Osteocyte (in vitro differentiated cells): ENCODE measurements at regions not wholly inside any gene's neighbourhood (a gene's known extent, or its start where the extent isn't known, plus 50 kb on each side); places are given as distances from the start of the nearest gene placed in this dataset.

ENCODE experiments used
- DNase-seq: peaks from one replicate; pipeline ENCODE4 v3.0.0; 2021; ENCODE audit warnings: mixed read lengths; ENCODE audit not compliant: unreplicated experiment; ENCODE audit errors: extremely low spot score
- H3K27ac Mint-ChIP-seq: one replicate; pipeline ENCODE4 v1.8.0; 2021; ENCODE audit warnings: mild to moderate bottlenecking, mixed read lengths; ENCODE audit not compliant: unreplicated experiment
- H3K27me3 Mint-ChIP-seq: one replicate; pipeline ENCODE4 v1.8.0; 2021; ENCODE audit warnings: mixed read lengths; ENCODE audit not compliant: unreplicated experiment
- H3K36me3 Mint-ChIP-seq: one replicate; pipeline ENCODE4 v1.8.0; 2021; ENCODE audit warnings: mixed read lengths; ENCODE audit not compliant: unreplicated experiment
- H3K4me1 Mint-ChIP-seq: one replicate; pipeline ENCODE4 v1.8.0; 2021; ENCODE audit warnings: mixed read lengths; ENCODE audit not compliant: unreplicated experiment
- H3K4me3 Mint-ChIP-seq: one replicate; pipeline ENCODE4 v1.8.0; 2021; ENCODE audit warnings: mild to moderate bottlenecking, moderate library complexity, mixed read lengths; ENCODE audit not compliant: unreplicated experiment
- H3K9me3 Mint-ChIP-seq: one replicate; pipeline ENCODE4 v1.8.0; 2021; ENCODE audit warnings: mixed read lengths; ENCODE audit not compliant: unreplicated experiment
- TF ChIP-seq, protein P1 (sequence below): fragments of 200-600 bp; sonication (generic); IDR thresholded peaks from 2 replicates; pipeline ENCODE4 v1.5.0; 2021; ENCODE audit warnings: antibody characterized with exemption, mild to moderate bottlenecking, moderate library complexity

GRCh38 chr5:92353107-92354030 is 970.3 kb upstream of the ARRDC3 start:
- TF ChIP-seq, protein P1, sequence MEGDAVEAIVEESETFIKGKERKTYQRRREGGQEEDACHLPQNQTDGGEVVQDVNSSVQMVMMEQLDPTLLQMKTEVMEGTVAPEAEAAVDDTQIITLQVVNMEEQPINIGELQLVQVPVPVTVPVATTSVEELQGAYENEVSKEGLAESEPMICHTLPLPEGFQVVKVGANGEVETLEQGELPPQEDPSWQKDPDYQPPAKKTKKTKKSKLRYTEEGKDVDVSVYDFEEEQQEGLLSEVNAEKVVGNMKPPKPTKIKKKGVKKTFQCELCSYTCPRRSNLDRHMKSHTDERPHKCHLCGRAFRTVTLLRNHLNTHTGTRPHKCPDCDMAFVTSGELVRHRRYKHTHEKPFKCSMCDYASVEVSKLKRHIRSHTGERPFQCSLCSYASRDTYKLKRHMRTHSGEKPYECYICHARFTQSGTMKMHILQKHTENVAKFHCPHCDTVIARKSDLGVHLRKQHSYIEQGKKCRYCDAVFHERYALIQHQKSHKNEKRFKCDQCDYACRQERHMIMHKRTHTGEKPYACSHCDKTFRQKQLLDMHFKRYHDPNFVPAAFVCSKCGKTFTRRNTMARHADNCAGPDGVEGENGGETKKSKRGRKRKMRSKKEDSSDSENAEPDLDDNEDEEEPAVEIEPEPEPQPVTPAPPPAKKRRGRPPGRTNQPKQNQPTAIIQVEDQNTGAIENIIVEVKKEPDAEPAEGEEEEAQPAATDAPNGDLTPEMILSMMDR, result no peak
- no peaks in the 10 kb centered on the region for H3K27me3 Mint-ChIP-seq
- H3K9me3 Mint-ChIP-seq, result peaks cover 28% of the 10 kb centered on the region
- no peak overlapping the region for H3K4me3 Mint-ChIP-seq
- H3K27ac Mint-ChIP-seq, result no peak overlapping the region
- DNase-seq, result no peak
- no peaks in the 10 kb centered on the region for H3K36me3 Mint-ChIP-seq
- peaks cover 10% of the 10 kb centered on the region for H3K4me1 Mint-ChIP-seq

GRCh38 chr5:92337772-92338234 is 954.7 kb upstream of the ARRDC3 start:
- H3K27ac Mint-ChIP-seq, result no peak overlapping the region
- no peaks in the 10 kb centered on the region for H3K36me3 Mint-ChIP-seq

DNA sequence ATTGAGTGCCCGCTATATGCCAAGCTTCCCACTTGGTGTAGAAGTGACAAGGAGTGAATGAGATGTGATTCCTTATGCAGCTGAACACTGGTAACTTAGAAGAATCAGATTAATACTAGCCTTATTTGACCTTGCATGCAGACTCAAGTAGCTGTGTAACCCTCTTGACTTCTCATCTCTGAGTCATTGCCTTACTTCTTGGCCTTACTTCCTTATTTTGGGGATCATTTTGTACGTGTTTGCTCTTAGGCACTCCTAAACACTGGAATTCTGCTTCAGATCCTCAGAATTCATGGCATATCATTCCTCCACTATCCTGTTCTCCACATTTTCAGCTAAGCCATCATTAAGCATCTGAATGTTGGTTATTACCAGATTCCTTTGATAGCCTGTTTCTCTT is 948.9 kb upstream of the ARRDC3 start:
- peaks cover 5% of the 10 kb centered on the region for H3K4me1 Mint-ChIP-seq
- peaks cover 3% of the 10 kb centered on the region for H3K9me3 Mint-ChIP-seq
- TF ChIP-seq, protein P1, result no peak

More at GRCh38 chr5:92337772-92338234, 954.7 kb upstream of the ARRDC3 start:
- H3K4me1 Mint-ChIP-seq, result peaks cover 7% of the 10 kb centered on the region
- DNase-seq, result no peak
- peaks cover 3% of the 10 kb centered on the region for H3K9me3 Mint-ChIP-seq
- TF ChIP-seq, protein P1, result no peak
- H3K27me3 Mint-ChIP-seq, result no peaks in the 10 kb centered on the region
- no peak overlapping the region for H3K4me3 Mint-ChIP-seq

GRCh38 chr5:92330365-92330764 is 947.2 kb upstream of the ARRDC3 start:
- Mint-ChIP-seq H3K27me3 (no peaks in the 10 kb centered on the region), H3K4me3 (no peak overlapping the region), H3K36me3 (no peaks in the 10 kb centered on the region), H3K9me3 (peaks cover 3% of the 10 kb centered on the region), H3K4me1 (peaks cover 5% of the 10 kb centered on the region), H3K27ac (no peak overlapping the region)
- TF ChIP-seq, protein P1, result no peak
- DNase-seq, result no peak

More for the DNA sequence above, 948.9 kb upstream of the ARRDC3 start:
- H3K4me3 Mint-ChIP-seq, result no peak overlapping the region
- DNase-seq, result no peak
- H3K36me3 Mint-ChIP-seq, result no peaks in the 10 kb centered on the region
- no peaks in the 10 kb centered on the region for H3K27me3 Mint-ChIP-seq
- no peak overlapping the region for H3K27ac Mint-ChIP-seq

- no peak overlapping the region for H3K27ac Mint-ChIP-seq
- H3K4me3 Mint-ChIP-seq, result no peak overlapping the region
- TF ChIP-seq, protein P1, result no peak
- H3K9me3 Mint-ChIP-seq, result peaks cover 8% of the 10 kb centered on the region
- no peak for DNase-seq
- no peaks in the 10 kb centered on the region for H3K36me3 Mint-ChIP-seq
- H3K4me1 Mint-ChIP-seq, result peaks cover 5% of the 10 kb centered on the region
- no peaks in the 10 kb centered on the region for H3K27me3 Mint-ChIP-seq
These were observed 946.6 kb upstream of the ARRDC3 start for GRCh38 chr5:92329759-92330158.
